ENCODE measurements at regions not wholly inside any gene's neighbourhood (a gene's known extent, or its start where the extent isn't known, plus 50 kb on each side); places are given as distances from the start of the nearest gene placed in this dataset.

GRCh38 chr2:228269351-228269750 lies 87.9 kb upstream of the SPHKAP start:
- no peak overlapping the region for H3K4me3 ChIP-seq
- no peaks in the 10 kb centered on the region for H3K4me1 ChIP-seq
- no peaks in the 10 kb centered on the region for H3K36me3 ChIP-seq
- H3K27ac ChIP-seq (replicated peaks in 1 of 4): no peak overlapping the region
- no peak for DNase-seq (ENCODE audit: extremely low spot score)
- no peaks in the 10 kb centered on the region for H3K27me3 ChIP-seq
- TF ChIP-seq POLR2A (IDR thresholded peaks at IDR 0.05; ENCODE audit: low read depth) (no peak), EP300 (IDR thresholded peaks at IDR 0.05) (no peak), CTCF (IDR thresholded peaks at IDR 0.05) (no peak)
- 52% methylated on average over 2 of the region's 2 CpGs for WGBS
- intact Hi-C loops (cut with DNase I): no loop called here
- no peaks in the 10 kb centered on the region for H3K9me3 ChIP-seq

- DNase-seq (ENCODE audit: extremely low spot score): no peak
- Histone ChIP-seq H3K4me1 (no peaks in the 10 kb centered on the region), H3K4me3 (no peak overlapping the region), H3K36me3 (no peaks in the 10 kb centered on the region), H3K9me3 (no peaks in the 10 kb centered on the region), H3K27me3 (no peaks in the 10 kb centered on the region), H3K27ac (replicated peaks in 1 of 4) (no peak overlapping the region)
- 73% methylated on average over 1 of the region's 1 CpG for WGBS
- no peak for TF ChIP-seq EP300 (IDR thresholded peaks at IDR 0.05)
- TF ChIP-seq POLR2A (IDR thresholded peaks at IDR 0.05; ENCODE audit: low read depth): no peak
- TF ChIP-seq POLR2AphosphoS5 (IDR thresholded peaks at IDR 0.05): no peak
- no peak for TF ChIP-seq CTCF (IDR thresholded peaks at IDR 0.05)
- intact Hi-C loops (cut with DNase I): no loop called here
These were observed 87.3 kb upstream of the SPHKAP start for GRCh38 chr2:228268756-228269155.

GRCh38 chr2:228268301-228268700 lies 86.8 kb upstream of the SPHKAP start:
- Histone ChIP-seq H3K4me3 (no peak overlapping the region), H3K27me3 (no peaks in the 10 kb centered on the region), H3K4me1 (no peaks in the 10 kb centered on the region), H3K27ac (replicated peaks in 1 of 4) (no peak overlapping the region), H3K36me3 (no peaks in the 10 kb centered on the region), H3K9me3 (no peaks in the 10 kb centered on the region)
- intact Hi-C loops (cut with DNase I): no loop called here
- 79% methylated on average over 2 of the region's 2 CpGs for WGBS
- DNase-seq (ENCODE audit: extremely low spot score): no peak
- TF ChIP-seq EP300 (IDR thresholded peaks at IDR 0.05) (no peak), POLR2A (IDR thresholded peaks at IDR 0.05; ENCODE audit: low read depth) (no peak), CTCF (IDR thresholded peaks at IDR 0.05) (no peak), POLR2AphosphoS5 (IDR thresholded peaks at IDR 0.05) (no peak)

GRCh38 chr2:228263156-228263555 lies 81.7 kb upstream of the SPHKAP start:
- Histone ChIP-seq H3K9me3 (no peaks in the 10 kb centered on the region), H3K27me3 (no peaks in the 10 kb centered on the region), H3K4me3 (no peak overlapping the region), H3K36me3 (no peaks in the 10 kb centered on the region), H3K4me1 (no peaks in the 10 kb centered on the region), H3K27ac (replicated peaks in 1 of 4) (no peak overlapping the region)
- intact Hi-C loops (cut with DNase I): no loop called here
- no peak for TF ChIP-seq POLR2AphosphoS5 (IDR thresholded peaks at IDR 0.05)
- WGBS: 85% methylated on average over 3 of the region's 3 CpGs
- no peak for DNase-seq (ENCODE audit: extremely low spot score)

- DNase-seq (ENCODE audit: extremely low spot score): no peak
- no peak for TF ChIP-seq POLR2A (IDR thresholded peaks at IDR 0.05; ENCODE audit: low read depth)
- no peak for TF ChIP-seq POLR2AphosphoS5 (IDR thresholded peaks at IDR 0.05)
- no peak for TF ChIP-seq CTCF (IDR thresholded peaks at IDR 0.05)
- no peak for TF ChIP-seq EP300 (IDR thresholded peaks at IDR 0.05)
- no peaks in the 10 kb centered on the region for H3K4me1 ChIP-seq
- H3K4me3 ChIP-seq: no peak overlapping the region
- 85% methylated on average over 7 of the region's 7 CpGs for WGBS
- intact Hi-C loops (cut with DNase I): no loop called here
- H3K27ac ChIP-seq (replicated peaks in 1 of 4): no peak overlapping the region
- no peaks in the 10 kb centered on the region for H3K9me3 ChIP-seq
- H3K27me3 ChIP-seq: no peaks in the 10 kb centered on the region
- H3K36me3 ChIP-seq: no peaks in the 10 kb centered on the region
These were observed 80.1 kb upstream of the SPHKAP start for GRCh38 chr2:228261546-228261945.
